ENCODE measurements at regions not wholly inside any gene's neighbourhood (a gene's known extent, or its start where the extent isn't known, plus 50 kb on each side); places are given as distances from the start of the nearest gene placed in this dataset.

DNA sequence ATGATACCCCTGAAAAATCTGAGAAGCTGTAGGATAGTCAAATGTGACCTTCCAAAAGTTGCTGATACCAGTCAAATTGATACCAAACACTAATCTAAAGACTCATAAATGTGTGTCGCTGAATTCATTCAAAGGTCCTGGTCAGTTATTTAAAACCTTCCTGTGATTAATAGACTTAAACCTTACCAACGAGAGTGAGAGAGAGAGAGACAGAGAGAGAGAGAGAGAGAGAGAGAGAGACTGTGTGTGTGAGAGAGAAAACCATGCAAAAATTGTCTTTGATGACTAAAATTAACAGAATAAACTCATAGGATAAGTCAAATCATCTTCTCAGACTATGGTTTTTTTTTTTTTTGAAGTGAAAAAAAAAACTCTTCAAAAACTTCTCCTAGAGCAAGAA is 370.9 kb upstream of the HS3ST5 start:
- no peaks in the 10 kb centered on the region for H3K27me3 ChIP-seq (ENCODE audit: control insufficient read depth in 5 of 5, insufficient read depth in 4 of 5, low read length in 5 of 5)
- H3K9me3 ChIP-seq (ENCODE audit: control insufficient read depth in 5 of 5, low read length in 5 of 5), result no peaks in the 10 kb centered on the region
- no peaks in the 10 kb centered on the region for H3K36me3 ChIP-seq (ENCODE audit: control insufficient read depth in 5 of 5, insufficient read depth in 5 of 5, low read length in 5 of 5)
- no peak overlapping the region for H3K27ac ChIP-seq (ENCODE audit: low read depth, low read length)
- no peak overlapping the region for H3K4me3 ChIP-seq (ENCODE audit: low read depth in 1 of 5, low read length in 5 of 5)
- no peak overlapping the region for H3K9ac ChIP-seq (ENCODE audit: low read length in 5 of 5)
- H3K4me1 ChIP-seq (ENCODE audit: control insufficient read depth in 5 of 5, insufficient read depth in 5 of 5, low read length in 5 of 5), result no peaks in the 10 kb centered on the region

DNA sequence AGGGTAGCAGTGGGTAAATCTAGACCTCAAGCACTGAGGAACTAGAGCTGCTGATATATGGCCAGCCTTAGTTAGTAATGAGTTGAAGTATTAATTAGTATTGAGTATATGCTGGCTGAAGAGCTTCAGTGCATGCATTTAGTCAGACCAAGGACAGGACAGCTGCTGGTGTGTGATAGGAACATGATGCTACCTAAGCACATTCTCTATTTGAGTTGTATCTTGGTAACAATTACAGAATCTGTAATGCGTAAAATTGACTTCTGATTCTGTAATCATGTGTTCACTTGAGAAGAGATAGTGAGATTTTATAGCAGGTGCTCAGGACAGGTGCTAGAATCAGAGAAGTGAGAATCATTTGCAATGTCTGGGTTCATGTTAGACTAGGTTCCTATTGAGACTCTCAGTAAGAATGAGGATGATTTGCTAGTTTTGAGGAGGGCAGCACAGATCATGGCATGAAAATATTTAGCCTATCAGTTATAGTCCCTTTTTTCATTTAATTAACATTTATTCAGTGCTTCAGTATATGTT is 369.4 kb upstream of the HS3ST5 start:
- Histone ChIP-seq H3K36me3 (ENCODE audit: control insufficient read depth in 5 of 5, insufficient read depth in 5 of 5, low read length in 5 of 5) (no peaks in the 10 kb centered on the region), H3K27ac (ENCODE audit: low read depth, low read length) (no peak overlapping the region), H3K27me3 (ENCODE audit: control insufficient read depth in 5 of 5, insufficient read depth in 4 of 5, low read length in 5 of 5) (no peaks in the 10 kb centered on the region), H3K4me3 (ENCODE audit: low read depth in 1 of 5, low read length in 5 of 5) (no peak overlapping the region), H3K9me3 (ENCODE audit: control insufficient read depth in 5 of 5, low read length in 5 of 5) (no peaks in the 10 kb centered on the region), H3K9ac (ENCODE audit: low read length in 5 of 5) (no peak overlapping the region), H3K4me1 (ENCODE audit: control insufficient read depth in 5 of 5, insufficient read depth in 5 of 5, low read length in 5 of 5) (no peaks in the 10 kb centered on the region)

DNA sequence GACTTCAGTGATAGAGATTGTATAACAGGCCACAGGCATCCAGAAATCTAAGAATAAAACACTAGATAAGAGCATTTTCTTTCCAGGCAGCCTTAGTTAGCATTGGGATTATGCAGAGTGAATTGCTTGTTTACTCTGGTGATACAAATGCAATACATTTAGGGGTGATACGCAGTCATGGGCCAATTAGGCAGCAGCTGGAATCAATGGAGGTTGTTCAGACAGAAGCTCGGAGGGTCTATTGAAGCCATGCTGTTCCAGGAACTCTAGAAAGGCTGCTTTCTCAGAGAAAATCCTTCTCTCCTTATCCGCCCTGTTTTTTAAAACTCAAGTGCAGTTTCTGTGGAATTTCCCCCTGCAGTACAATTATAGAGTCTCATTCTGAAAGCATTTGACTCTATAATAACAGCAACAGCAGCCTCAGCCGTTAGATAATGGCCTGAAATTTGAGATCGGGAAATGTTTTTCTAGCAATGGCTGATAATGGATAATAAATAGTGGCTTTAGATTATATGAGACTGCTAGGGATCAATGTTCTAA is 364.3 kb upstream of the HS3ST5 start:
- Histone ChIP-seq H3K4me1 (ENCODE audit: control insufficient read depth in 5 of 5, insufficient read depth in 5 of 5, low read length in 5 of 5) (no peaks in the 10 kb centered on the region), H3K27me3 (ENCODE audit: control insufficient read depth in 5 of 5, insufficient read depth in 4 of 5, low read length in 5 of 5) (no peaks in the 10 kb centered on the region), H3K4me3 (ENCODE audit: low read depth in 1 of 5, low read length in 5 of 5) (no peak overlapping the region), H3K27ac (ENCODE audit: low read depth, low read length) (no peak overlapping the region), H3K9ac (ENCODE audit: low read length in 5 of 5) (no peak overlapping the region), H3K36me3 (ENCODE audit: control insufficient read depth in 5 of 5, insufficient read depth in 5 of 5, low read length in 5 of 5) (no peaks in the 10 kb centered on the region), H3K9me3 (ENCODE audit: control insufficient read depth in 5 of 5, low read length in 5 of 5) (no peaks in the 10 kb centered on the region)

DNA sequence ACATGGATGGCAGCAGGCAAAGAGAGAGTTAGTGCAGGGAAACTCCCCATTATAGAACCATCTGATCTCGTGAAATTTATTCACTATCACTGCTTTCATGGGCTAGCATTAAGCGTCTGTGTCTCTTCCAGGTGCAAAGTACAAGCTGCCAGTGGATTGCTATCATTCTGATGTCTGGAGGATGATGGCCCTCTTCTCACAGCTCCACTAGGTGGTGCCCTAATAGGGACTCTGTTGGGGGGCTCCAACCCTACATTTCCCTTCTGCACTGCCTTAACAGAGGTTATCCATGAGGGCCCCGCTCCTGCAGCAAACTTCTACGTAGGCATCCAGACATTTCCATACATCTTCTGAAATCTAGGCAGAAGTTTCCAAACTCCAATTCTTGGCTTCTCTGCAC is 347.8 kb upstream of the HS3ST5 start:
- peaks cover 0 to 3% (median 0%) of the 10 kb centered on the region in 5 donors for H3K9me3 ChIP-seq (ENCODE audit: control insufficient read depth in 5 of 5, low read length in 5 of 5)
- H3K4me3 ChIP-seq (ENCODE audit: low read depth in 1 of 5, low read length in 5 of 5), result no peak overlapping the region
- H3K9ac ChIP-seq (ENCODE audit: low read length in 5 of 5), result no peak overlapping the region
- no peaks in the 10 kb centered on the region for H3K4me1 ChIP-seq (ENCODE audit: control insufficient read depth in 5 of 5, insufficient read depth in 5 of 5, low read length in 5 of 5)
- no peaks in the 10 kb centered on the region for H3K36me3 ChIP-seq (ENCODE audit: control insufficient read depth in 5 of 5, insufficient read depth in 5 of 5, low read length in 5 of 5)
- no peak overlapping the region for H3K27ac ChIP-seq (ENCODE audit: low read depth, low read length)
- no peaks in the 10 kb centered on the region for H3K27me3 ChIP-seq (ENCODE audit: control insufficient read depth in 5 of 5, insufficient read depth in 4 of 5, low read length in 5 of 5)

DNA sequence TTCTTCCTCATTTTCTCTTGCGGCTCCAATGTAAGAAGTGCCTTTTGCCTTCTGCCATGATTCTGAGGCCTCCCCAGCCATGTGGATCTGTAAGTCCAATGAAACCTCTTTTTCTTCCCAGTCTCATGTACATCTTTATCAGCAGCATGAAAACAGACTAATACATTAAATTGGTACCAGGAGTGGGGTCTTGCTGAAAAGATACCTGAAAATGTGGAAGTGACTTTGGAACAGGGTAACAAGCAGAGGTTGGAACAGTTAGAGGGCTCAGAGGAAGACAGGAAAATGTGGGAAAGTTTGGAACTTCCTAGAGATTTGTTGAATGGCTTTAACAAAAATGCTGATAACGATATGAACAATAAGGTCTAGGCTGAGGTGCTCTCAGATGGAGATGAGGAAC is 316.7 kb upstream of the HS3ST5 start:
- Histone ChIP-seq H3K4me1 (ENCODE audit: control insufficient read depth in 5 of 5, insufficient read depth in 5 of 5, low read length in 5 of 5) (no peaks in the 10 kb centered on the region), H3K4me3 (ENCODE audit: low read depth in 1 of 5, low read length in 5 of 5) (no peak overlapping the region), H3K36me3 (ENCODE audit: control insufficient read depth in 5 of 5, insufficient read depth in 5 of 5, low read length in 5 of 5) (no peaks in the 10 kb centered on the region), H3K9me3 (ENCODE audit: control insufficient read depth in 5 of 5, low read length in 5 of 5) (peaks cover 0 to 25% (median 8%) of the 10 kb centered on the region in 5 donors), H3K9ac (ENCODE audit: low read length in 5 of 5) (no peak overlapping the region), H3K27ac (ENCODE audit: low read depth, low read length) (no peak overlapping the region), H3K27me3 (ENCODE audit: control insufficient read depth in 5 of 5, insufficient read depth in 4 of 5, low read length in 5 of 5) (no peaks in the 10 kb centered on the region)

DNA sequence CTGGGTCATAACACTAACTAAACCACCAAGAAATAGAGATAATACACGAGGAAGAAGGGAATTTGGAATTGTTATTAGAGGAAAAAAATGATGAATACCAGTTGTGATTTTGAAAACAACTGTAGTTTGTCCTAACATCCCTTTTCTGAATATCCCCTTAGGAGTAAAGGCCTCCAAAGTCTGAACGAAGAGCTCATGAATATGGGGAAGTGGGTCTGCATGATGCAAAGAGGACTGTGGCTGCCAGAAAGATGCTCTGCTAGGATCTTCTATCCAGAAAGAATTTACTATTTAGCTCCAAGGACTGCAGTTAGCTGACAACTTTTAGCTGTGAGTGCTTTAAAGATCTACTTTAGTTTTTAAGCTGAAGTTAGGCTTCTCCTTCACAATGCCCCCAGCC is 308.8 kb upstream of the HS3ST5 start:
- Histone ChIP-seq H3K9ac (ENCODE audit: low read length in 5 of 5) (no peak overlapping the region), H3K4me3 (ENCODE audit: low read depth in 1 of 5, low read length in 5 of 5) (no peak overlapping the region), H3K36me3 (ENCODE audit: control insufficient read depth in 5 of 5, insufficient read depth in 5 of 5, low read length in 5 of 5) (no peaks in the 10 kb centered on the region), H3K27ac (ENCODE audit: low read depth, low read length) (no peak overlapping the region), H3K9me3 (ENCODE audit: control insufficient read depth in 5 of 5, low read length in 5 of 5) (no peaks in the 10 kb centered on the region), H3K4me1 (ENCODE audit: control insufficient read depth in 5 of 5, insufficient read depth in 5 of 5, low read length in 5 of 5) (no peaks in the 10 kb centered on the region), H3K27me3 (ENCODE audit: control insufficient read depth in 5 of 5, insufficient read depth in 4 of 5, low read length in 5 of 5) (no peaks in the 10 kb centered on the region)

DNA sequence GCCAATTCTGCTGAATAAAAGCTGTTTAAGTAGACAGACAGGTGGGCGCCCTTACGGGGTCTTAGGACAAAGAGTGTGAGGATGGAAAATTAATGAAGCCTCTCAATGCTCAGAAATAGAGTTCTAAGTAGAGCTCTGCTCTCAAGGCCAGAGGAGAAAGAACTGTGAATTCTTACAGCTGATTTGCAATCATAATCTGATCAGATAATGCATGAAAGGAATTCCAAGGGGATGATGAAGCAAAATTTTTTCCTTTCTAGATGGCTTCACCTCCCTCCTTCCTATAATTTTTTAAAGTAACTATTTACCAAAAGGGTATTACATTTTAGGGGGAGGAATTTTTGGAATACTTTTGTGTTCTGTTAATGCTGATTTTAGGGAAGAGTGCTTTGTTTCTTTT is 308.1 kb upstream of the HS3ST5 start:
- Histone ChIP-seq H3K36me3 (ENCODE audit: control insufficient read depth in 5 of 5, insufficient read depth in 5 of 5, low read length in 5 of 5) (no peaks in the 10 kb centered on the region), H3K4me3 (ENCODE audit: low read depth in 1 of 5, low read length in 5 of 5) (no peak overlapping the region), H3K9ac (ENCODE audit: low read length in 5 of 5) (no peak overlapping the region), H3K27me3 (ENCODE audit: control insufficient read depth in 5 of 5, insufficient read depth in 4 of 5, low read length in 5 of 5) (no peaks in the 10 kb centered on the region), H3K9me3 (ENCODE audit: control insufficient read depth in 5 of 5, low read length in 5 of 5) (no peaks in the 10 kb centered on the region), H3K27ac (ENCODE audit: low read depth, low read length) (no peak overlapping the region), H3K4me1 (ENCODE audit: control insufficient read depth in 5 of 5, insufficient read depth in 5 of 5, low read length in 5 of 5) (no peaks in the 10 kb centered on the region)

GRCh38 chr6:114649298-114649697 is 306.5 kb upstream of the HS3ST5 start:
- Histone ChIP-seq H3K36me3 (ENCODE audit: control insufficient read depth in 5 of 5, insufficient read depth in 5 of 5, low read length in 5 of 5) (no peaks in the 10 kb centered on the region), H3K27me3 (ENCODE audit: control insufficient read depth in 5 of 5, insufficient read depth in 4 of 5, low read length in 5 of 5) (no peaks in the 10 kb centered on the region), H3K9me3 (ENCODE audit: control insufficient read depth in 5 of 5, low read length in 5 of 5) (no peaks in the 10 kb centered on the region), H3K27ac (ENCODE audit: low read depth, low read length) (no peak overlapping the region), H3K4me1 (ENCODE audit: control insufficient read depth in 5 of 5, insufficient read depth in 5 of 5, low read length in 5 of 5) (no peaks in the 10 kb centered on the region), H3K4me3 (ENCODE audit: low read depth in 1 of 5, low read length in 5 of 5) (no peak overlapping the region), H3K9ac (ENCODE audit: low read length in 5 of 5) (no peak overlapping the region)

DNA sequence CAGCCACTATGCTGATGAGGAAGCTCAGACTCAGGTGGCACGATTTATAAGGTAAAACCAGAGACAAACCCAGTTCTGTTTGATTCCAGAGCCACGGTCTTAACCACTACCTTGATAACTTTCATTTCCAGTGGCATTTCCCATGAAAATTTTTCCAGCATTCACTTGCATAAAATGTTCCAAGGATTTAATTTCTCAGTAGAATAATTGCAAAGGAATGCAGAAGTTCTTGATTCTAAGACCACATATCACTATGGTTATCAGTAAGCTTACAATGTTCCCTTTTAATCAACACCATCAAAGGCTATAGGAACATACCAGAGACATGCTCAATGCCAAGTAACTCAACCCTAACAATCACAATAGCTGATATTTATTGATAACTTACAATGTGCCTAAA is 306.0 kb upstream of the HS3ST5 start:
- Histone ChIP-seq H3K4me3 (ENCODE audit: low read depth in 1 of 5, low read length in 5 of 5) (no peak overlapping the region), H3K36me3 (ENCODE audit: control insufficient read depth in 5 of 5, insufficient read depth in 5 of 5, low read length in 5 of 5) (no peaks in the 10 kb centered on the region), H3K9ac (ENCODE audit: low read length in 5 of 5) (no peak overlapping the region), H3K9me3 (ENCODE audit: control insufficient read depth in 5 of 5, low read length in 5 of 5) (no peaks in the 10 kb centered on the region), H3K27me3 (ENCODE audit: control insufficient read depth in 5 of 5, insufficient read depth in 4 of 5, low read length in 5 of 5) (no peaks in the 10 kb centered on the region), H3K27ac (ENCODE audit: low read depth, low read length) (no peak overlapping the region), H3K4me1 (ENCODE audit: control insufficient read depth in 5 of 5, insufficient read depth in 5 of 5, low read length in 5 of 5) (no peaks in the 10 kb centered on the region)

DNA sequence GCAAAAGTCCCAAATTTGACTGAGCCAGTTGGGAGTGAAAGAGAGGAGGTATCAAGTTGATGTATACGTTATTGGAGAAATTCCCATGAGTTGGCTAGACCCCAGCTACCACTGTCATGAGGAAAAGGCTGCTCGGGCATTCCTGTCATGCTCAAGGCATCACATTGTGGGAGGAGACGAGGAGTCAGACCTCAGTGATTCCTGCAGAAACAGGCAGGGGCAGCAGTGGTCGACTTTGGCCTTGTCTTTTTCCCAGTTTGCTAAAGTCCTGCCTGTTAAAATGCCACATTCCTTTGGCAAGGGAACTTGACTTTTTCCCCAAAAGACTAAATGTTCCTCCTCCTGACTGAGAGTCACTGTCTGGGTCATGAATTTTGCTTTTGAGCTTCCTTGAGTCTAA is 295.5 kb upstream of the HS3ST5 start:
- Histone ChIP-seq H3K36me3 (ENCODE audit: control insufficient read depth in 5 of 5, insufficient read depth in 5 of 5, low read length in 5 of 5) (no peaks in the 10 kb centered on the region), H3K27ac (ENCODE audit: low read depth, low read length) (no peak overlapping the region), H3K9ac (ENCODE audit: low read length in 5 of 5) (no peak overlapping the region), H3K4me1 (ENCODE audit: control insufficient read depth in 5 of 5, insufficient read depth in 5 of 5, low read length in 5 of 5) (peaks cover 0 to 12% (median 2%) of the 10 kb centered on the region in 5 donors), H3K4me3 (ENCODE audit: low read depth in 1 of 5, low read length in 5 of 5) (no peak overlapping the region), H3K9me3 (ENCODE audit: control insufficient read depth in 5 of 5, low read length in 5 of 5) (peaks cover 0 to 8% (median 5%) of the 10 kb centered on the region in 5 donors), H3K27me3 (ENCODE audit: control insufficient read depth in 5 of 5, insufficient read depth in 4 of 5, low read length in 5 of 5) (no peaks in the 10 kb centered on the region)

DNA sequence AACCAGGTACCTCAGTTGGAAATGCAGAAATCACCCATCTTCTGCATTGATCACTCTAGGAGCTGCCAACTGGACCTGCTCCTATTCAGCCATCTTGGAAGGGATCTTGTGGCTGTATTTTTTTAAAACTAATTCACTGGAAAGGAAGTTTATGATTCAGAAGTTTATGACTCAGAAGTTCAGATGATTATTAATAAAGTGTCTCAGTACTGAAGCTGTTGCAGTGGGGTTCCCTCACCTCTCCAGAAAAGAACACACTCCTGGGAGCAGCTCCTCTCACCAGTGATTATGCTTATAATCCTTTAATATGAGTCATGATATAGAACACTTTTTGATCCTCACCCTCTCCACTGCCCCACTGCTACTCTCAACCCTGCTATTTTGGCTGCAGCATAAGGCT is 291.2 kb upstream of the HS3ST5 start:
- Histone ChIP-seq H3K9ac (ENCODE audit: low read length in 5 of 5) (no peak overlapping the region), H3K4me3 (ENCODE audit: low read depth in 1 of 5, low read length in 5 of 5) (no peak overlapping the region), H3K27me3 (ENCODE audit: control insufficient read depth in 5 of 5, insufficient read depth in 4 of 5, low read length in 5 of 5) (no peaks in the 10 kb centered on the region), H3K27ac (ENCODE audit: low read depth, low read length) (no peak overlapping the region), H3K36me3 (ENCODE audit: control insufficient read depth in 5 of 5, insufficient read depth in 5 of 5, low read length in 5 of 5) (no peaks in the 10 kb centered on the region), H3K9me3 (ENCODE audit: control insufficient read depth in 5 of 5, low read length in 5 of 5) (peaks cover 0 to 8% (median 5%) of the 10 kb centered on the region in 5 donors), H3K4me1 (ENCODE audit: control insufficient read depth in 5 of 5, insufficient read depth in 5 of 5, low read length in 5 of 5) (peaks cover 0 to 9% (median 2%) of the 10 kb centered on the region in 5 donors)

All from subcutaneous abdominal adipose tissue (tissue), 5 donors.